OCI-LY7 (cell line): ENCODE measurements at regions not wholly inside any gene's neighbourhood (a gene's known extent, or its start where the extent isn't known, plus 50 kb on each side); places are given as distances from the start of the nearest gene placed in this dataset.

Experiments used
- BruUV-seq: library from RNA; stranded (reverse); fragments of 400-500 nt; replicated peaks from 2 replicates; lab custom pipeline; 2021; lab: Mats Ljungman, UMichigan
- CTCF ChIA-PET: fragments of 300-600 bp; sonication (Branson Sonifier 250); formaldehyde crosslinking; loops from one replicate; lab custom pipeline; 2022; ENCODE audit warnings: antibody characterized with exemption; ENCODE audit not compliant: unreplicated experiment; lab: Charles Lee
- POLR2A ChIA-PET: fragments of 300-600 bp; sonication (Branson Sonifier 250); formaldehyde crosslinking; loops from one replicate; lab custom pipeline; 2022; ENCODE audit warnings: antibody characterized with exemption; lab: Charles Lee
- DNase-seq: peaks from one replicate; pipeline ENCODE4 v3.0.0-alpha.2; 2015; ENCODE audit warnings: low spot score
- H2AFZ ChIP-seq: fragments of 200-600 bp; sonication (generic), shearing (Covaris generic); 2 replicates; pipeline ENCODE4 v1.6.1; 2014; ENCODE audit warnings: mild to moderate bottlenecking, antibody characterized with exemption, low read length, moderate library complexity
- H3K27ac ChIP-seq: fragments of 200-600 bp; sonication (generic); 2 replicates; pipeline ENCODE4 v1.5.1; 2014; ENCODE audit warnings: mixed run types, low read depth, mild to moderate bottlenecking, moderate library complexity, low read length, inconsistent platforms; ENCODE audit not compliant: poor library complexity, severe bottlenecking
- H3K36me3 ChIP-seq: fragments of 200-600 bp; sonication (generic); 2 replicates; pipeline ENCODE4 v1.6.1; 2014; ENCODE audit warnings: mild to moderate bottlenecking, antibody characterized with exemption, low read length, moderate library complexity, mixed read lengths; ENCODE audit not compliant: insufficient read depth
- H3K4me1 ChIP-seq: fragments of 200-600 bp; sonication (generic); 2 replicates; pipeline ENCODE4 v1.5.1; 2014; ENCODE audit warnings: mild to moderate bottlenecking, low read length; ENCODE audit not compliant: insufficient read depth, poor library complexity, severe bottlenecking
- H3K4me2 ChIP-seq: fragments of 200-600 bp; sonication (generic); 2 replicates; pipeline ENCODE4 v1.6.1; 2014; ENCODE audit warnings: mild to moderate bottlenecking, low read length
- H3K4me3 ChIP-seq: fragments of 200-600 bp; sonication (generic); 2 replicates; pipeline ENCODE4 v1.5.1; 2014; ENCODE audit warnings: mild to moderate bottlenecking, low read depth, low read length; ENCODE audit not compliant: poor library complexity, severe bottlenecking
- H3K79me2 ChIP-seq: fragments of 200-600 bp; sonication (generic); 2 replicates; pipeline ENCODE4 v1.6.1; 2016; ENCODE audit warnings: low read depth, mild to moderate bottlenecking, low read length, moderate library complexity, mixed read lengths; ENCODE audit not compliant: insufficient read depth
- H3K9me2 ChIP-seq: fragments of 200-600 bp; sonication (generic); 2 replicates; pipeline ENCODE4 v1.6.1; 2016; ENCODE audit warnings: mild to moderate bottlenecking, low read length, mixed read lengths; ENCODE audit not compliant: insufficient read depth
- H3K9me3 ChIP-seq: fragments of 200-600 bp; sonication (generic); 2 replicates; pipeline ENCODE4 v1.6.1; 2014; ENCODE audit warnings: mild to moderate bottlenecking, mixed run types, low read length, mixed read lengths
- H4K20me1 ChIP-seq: fragments of 200-600 bp; sonication (generic); 2 replicates; pipeline ENCODE4 v1.6.1; 2014; ENCODE audit warnings: mild to moderate bottlenecking, antibody characterized with exemption, low read length, moderate library complexity, mixed read lengths; ENCODE audit not compliant: insufficient read depth
- EZH2phosphoT487 ChIP-seq: fragments of 200-600 bp; sonication (generic); IDR thresholded peaks from 2 replicates; pipeline ENCODE4 v1.6.1; 2018; ENCODE audit warnings: low read depth, borderline replicate concordance, mild to moderate bottlenecking, mixed run types, antibody characterized with exemption, low read length, moderate library complexity, mixed read lengths
- intact Hi-C: fragments of 100-400 bp; cut with micrococcal nuclease; formaldehyde crosslinking; loops from one replicate; pipeline ENCODE4 v1.10.0; 2022; ENCODE audit not compliant: unreplicated experiment
- TF ChIP-seq, protein P1 (sequence below): fragments of 200-600 bp; sonication (generic); conservative IDR thresholded peaks from 2 replicates; pipeline ENCODE4 v1.5.1; 2014; ENCODE audit warnings: mild to moderate bottlenecking, antibody characterized with exemption, low read length, moderate library complexity, mixed read lengths

DNA sequence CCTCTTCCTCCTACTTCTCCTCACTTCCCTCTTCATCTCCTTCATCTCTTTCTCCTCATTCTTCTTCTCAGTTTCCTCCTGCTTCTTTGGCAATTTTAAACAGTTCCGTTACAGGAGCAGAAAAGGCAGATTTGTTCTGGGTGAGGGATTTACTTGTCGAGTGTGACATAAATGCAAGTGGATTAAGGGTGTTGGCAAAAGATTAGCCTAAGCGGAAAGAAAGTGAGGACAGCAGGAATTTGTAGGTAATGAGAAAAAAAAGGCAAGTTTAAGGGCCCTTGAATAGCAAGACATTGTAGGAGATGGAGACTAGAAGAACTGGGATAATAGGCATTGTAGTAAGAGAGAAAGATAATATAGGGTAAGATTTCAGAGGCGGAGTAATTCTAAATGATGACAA, 841.6 kb downstream of the RAPGEF2 start:
- Histone ChIP-seq H3K36me3 (no peaks in the 10 kb centered on the region), H2AFZ (no peak overlapping the region), H3K9me2 (no peaks in the 10 kb centered on the region), H3K4me3 (no peak overlapping the region), H3K9me3 (no peaks in the 10 kb centered on the region), H3K4me1 (no peaks in the 10 kb centered on the region), H4K20me1 (no peaks in the 10 kb centered on the region), H3K27ac (no peak overlapping the region), H3K4me2 (no peak overlapping the region), H3K79me2 (no peaks in the 10 kb centered on the region)
- POLR2A ChIA-PET, result no interaction called here
- TF ChIP-seq, protein P1, sequence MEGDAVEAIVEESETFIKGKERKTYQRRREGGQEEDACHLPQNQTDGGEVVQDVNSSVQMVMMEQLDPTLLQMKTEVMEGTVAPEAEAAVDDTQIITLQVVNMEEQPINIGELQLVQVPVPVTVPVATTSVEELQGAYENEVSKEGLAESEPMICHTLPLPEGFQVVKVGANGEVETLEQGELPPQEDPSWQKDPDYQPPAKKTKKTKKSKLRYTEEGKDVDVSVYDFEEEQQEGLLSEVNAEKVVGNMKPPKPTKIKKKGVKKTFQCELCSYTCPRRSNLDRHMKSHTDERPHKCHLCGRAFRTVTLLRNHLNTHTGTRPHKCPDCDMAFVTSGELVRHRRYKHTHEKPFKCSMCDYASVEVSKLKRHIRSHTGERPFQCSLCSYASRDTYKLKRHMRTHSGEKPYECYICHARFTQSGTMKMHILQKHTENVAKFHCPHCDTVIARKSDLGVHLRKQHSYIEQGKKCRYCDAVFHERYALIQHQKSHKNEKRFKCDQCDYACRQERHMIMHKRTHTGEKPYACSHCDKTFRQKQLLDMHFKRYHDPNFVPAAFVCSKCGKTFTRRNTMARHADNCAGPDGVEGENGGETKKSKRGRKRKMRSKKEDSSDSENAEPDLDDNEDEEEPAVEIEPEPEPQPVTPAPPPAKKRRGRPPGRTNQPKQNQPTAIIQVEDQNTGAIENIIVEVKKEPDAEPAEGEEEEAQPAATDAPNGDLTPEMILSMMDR, result no peak
- no peak for TF ChIP-seq EZH2phosphoT487
- DNase-seq, result no peak
- CTCF ChIA-PET, result no interaction called here
- BruUV-seq, result no TSS peak
- intact Hi-C loops, result no loop called here

DNA sequence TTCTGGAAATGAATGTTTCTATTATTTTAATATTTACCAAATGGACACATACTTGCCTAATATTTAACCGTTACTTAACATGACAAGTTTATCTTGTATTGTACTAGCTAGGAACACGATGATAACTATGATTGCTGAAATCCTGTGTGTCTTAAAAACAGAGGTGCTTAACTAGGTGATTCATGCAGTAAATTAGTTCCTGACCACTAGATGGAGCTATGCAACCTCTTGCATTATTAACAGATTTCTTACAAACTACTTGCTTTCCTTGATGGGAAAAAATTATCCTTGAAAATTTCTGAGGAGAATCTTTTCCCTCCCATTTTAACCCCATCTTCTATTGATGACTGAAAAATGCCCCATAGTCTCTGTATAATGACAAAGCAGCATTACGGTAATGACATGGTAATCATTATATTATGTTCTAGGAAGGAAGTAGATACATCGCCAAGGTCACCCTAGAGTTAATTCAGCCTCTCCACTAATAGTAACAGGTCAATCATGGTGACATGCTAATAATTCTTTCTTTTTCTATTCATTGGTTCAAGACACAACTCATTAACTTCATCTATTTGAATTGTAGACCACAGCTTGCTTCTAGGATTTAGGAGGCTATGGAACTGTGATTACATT, 844.2 kb downstream of the RAPGEF2 start:
- Histone ChIP-seq H3K27ac (no peak overlapping the region), H4K20me1 (no peaks in the 10 kb centered on the region), H3K36me3 (no peaks in the 10 kb centered on the region), H3K4me3 (no peak overlapping the region), H3K4me2 (no peak overlapping the region), H3K4me1 (no peaks in the 10 kb centered on the region), H3K79me2 (no peaks in the 10 kb centered on the region), H3K9me2 (no peaks in the 10 kb centered on the region), H3K9me3 (no peaks in the 10 kb centered on the region), H2AFZ (no peak overlapping the region)
- TF ChIP-seq, protein P1, result peak; percentile 90
- TF ChIP-seq EZH2phosphoT487, result no peak
- POLR2A ChIA-PET, result no interaction called here
- no TSS peak for BruUV-seq
- peak; percentile 52 for DNase-seq
- CTCF ChIA-PET, result no interaction called here
- intact Hi-C loops, result no loop called here

DNA sequence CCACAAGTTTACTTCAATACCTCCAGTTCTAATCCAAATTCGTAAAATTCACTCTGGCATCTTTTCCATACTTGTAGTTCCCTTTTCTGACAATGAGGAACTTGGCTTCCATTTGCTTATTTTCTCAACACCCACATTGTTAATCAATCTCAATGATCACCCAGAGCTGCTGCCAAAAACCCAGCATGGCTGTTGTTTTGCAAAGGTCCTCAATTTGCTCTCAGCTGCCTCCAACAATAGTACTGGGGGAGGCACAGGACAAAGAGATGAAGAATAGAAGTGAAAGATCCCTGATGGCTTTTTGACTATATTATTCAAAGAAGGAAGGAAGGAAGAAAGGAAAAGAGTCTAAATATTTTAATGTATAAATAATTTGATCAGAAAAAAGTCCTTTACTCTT, 847.8 kb downstream of the RAPGEF2 start:
- Histone ChIP-seq H3K4me3 (no peak overlapping the region), H3K9me2 (no peaks in the 10 kb centered on the region), H3K36me3 (no peaks in the 10 kb centered on the region), H3K9me3 (no peaks in the 10 kb centered on the region), H3K4me1 (no peaks in the 10 kb centered on the region), H3K79me2 (no peaks in the 10 kb centered on the region), H3K27ac (no peak overlapping the region), H3K4me2 (no peak overlapping the region), H4K20me1 (no peaks in the 10 kb centered on the region), H2AFZ (no peak overlapping the region)
- ChIA-PET CTCF (no interaction called here), POLR2A (no interaction called here)
- TF ChIP-seq EZH2phosphoT487, result no peak
- TF ChIP-seq, protein P1, result no peak
- intact Hi-C loops, result no loop called here
- BruUV-seq, result no TSS peak
- no peak for DNase-seq
